Natural killer cell (primary cell): ENCODE measurements at regions not wholly inside any gene's neighbourhood (a gene's known extent, or its start where the extent isn't known, plus 50 kb on each side); places are given as distances from the start of the nearest gene placed in this dataset.
"Not testable (repeated sequence)": the region's sequence is repeated elsewhere in the genome, so short reads cannot be mapped to it uniquely, and the experiment has no call there.

ENCODE experiments used
- ATAC-seq, 3 donors: fragments of 150-1000 bp in 2 of 3; fragments of 200-7000 bp in 1 of 3; cut with Tn5 transposase; 1 replicate in 1 of 3; 2 replicates in 2 of 3; pipeline ENCODE4 v1.10.0; 2021; ENCODE audit warnings: mild to moderate bottlenecking in 2 of 3, moderate library complexity in 2 of 3
- DNase-seq, 2 donors: peaks; one replicate each; pipeline versions ENCODE4 v3.0.0 to v3.0.0-alpha.2; 2013 to 2021; ENCODE audit warnings: mixed read lengths in 1 of 2
- H3K27ac ChIP-seq: one replicate; pipeline ENCODE4 v1.5.1; 2013; ENCODE audit warnings: mild to moderate bottlenecking, low read length
- H3K27me3 ChIP-seq: one replicate; pipeline ENCODE4 v1.6.1; 2013; ENCODE audit warnings: low read length; ENCODE audit not compliant: control insufficient read depth, insufficient read depth
- H3K36me3 ChIP-seq: one replicate; pipeline ENCODE4 v1.6.1; 2013; ENCODE audit warnings: low read length; ENCODE audit not compliant: control insufficient read depth, insufficient read depth
- H3K4me1 ChIP-seq: one replicate; pipeline ENCODE4 v1.6.1; 2013; ENCODE audit warnings: low read length; ENCODE audit not compliant: control insufficient read depth, insufficient read depth
- H3K4me3 ChIP-seq: one replicate; pipeline ENCODE4 v1.5.1; 2013; ENCODE audit warnings: low read length
- H3K9me3 ChIP-seq: one replicate; pipeline ENCODE4 v1.6.1; 2013; ENCODE audit warnings: low read length; ENCODE audit not compliant: control insufficient read depth, insufficient read depth
- H3K27ac Mint-ChIP-seq, 2 donors: one replicate each; pipeline ENCODE4 v1.8.0; 2022; ENCODE audit warnings: mild to moderate bottlenecking in 2 of 2, mixed read lengths in 2 of 2, moderate library complexity in 1 of 2
- H3K27me3 Mint-ChIP-seq, 2 donors: one replicate each; pipeline ENCODE4 v1.8.0; 2022; ENCODE audit warnings: low read depth in 2 of 2, mixed read lengths in 2 of 2
- H3K36me3 Mint-ChIP-seq: one replicate; pipeline ENCODE4 v1.8.0; 2022; ENCODE audit warnings: mixed read lengths
- H3K4me1 Mint-ChIP-seq, 2 donors: one replicate each; pipeline ENCODE4 v1.8.0; 2022; ENCODE audit warnings: mixed read lengths in 2 of 2
- H3K4me3 Mint-ChIP-seq: one replicate; pipeline ENCODE4 v1.8.0; 2022; ENCODE audit warnings: mild to moderate bottlenecking, moderate library complexity, mixed read lengths
- H3K9me3 Mint-ChIP-seq, 2 donors: one replicate each; pipeline ENCODE4 v1.8.0; 2022; ENCODE audit warnings: mixed read lengths in 2 of 2
- WGBS: methylation state at CpG from one replicate; pipeline ENCODE4 v1.1.7; 2013; ENCODE audit warnings: missing lambda C conversion rate; ENCODE audit not compliant: insufficient coverage; 5-methylcytosine and 5-hydroxymethylcytosine counted together
- intact Hi-C: fragments of 100-400 bp; cut with micrococcal nuclease; formaldehyde crosslinking; loops from one replicate; pipeline ENCODE4 v1.14.2; 2022
- TF ChIP-seq, protein P1 (sequence below): fragments of 200-600 bp; IDR thresholded peaks from one replicate; pipeline ENCODE4 v1.8.0; 2022; ENCODE audit warnings: antibody characterized with exemption

DNA sequence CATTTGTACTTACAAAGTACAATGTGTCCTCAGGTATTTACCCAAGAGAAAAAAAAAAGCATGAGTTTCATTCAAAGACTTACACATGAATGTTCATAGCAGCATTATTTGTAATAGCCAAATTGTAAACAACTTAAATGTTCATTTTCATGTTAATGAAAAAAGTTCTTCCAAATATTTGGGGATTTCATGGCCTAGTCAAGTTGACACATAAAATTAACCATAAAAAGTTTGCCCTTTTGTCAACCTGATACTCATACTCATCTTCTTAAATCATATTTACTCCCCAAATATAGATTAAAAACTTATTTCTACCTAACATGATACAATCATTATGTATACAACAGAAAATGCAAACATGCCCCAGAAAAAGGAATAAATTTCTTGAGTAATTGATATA is 112.5 kb upstream of the EMCN start:
- H3K9me3 ChIP-seq = no peaks in the 10 kb centered on the region
- no peak for DNase-seq
- Mint-ChIP-seq H3K9me3 (peaks cover 0 to 5% of the 10 kb centered on the region in 2 donors), H3K27ac (no peak overlapping the region), H3K4me1 (no peaks in the 10 kb centered on the region), H3K27me3 (no peaks in the 10 kb centered on the region), H3K4me3 (no peak overlapping the region), H3K36me3 (peaks cover 9% of the 10 kb centered on the region)
- H3K27ac ChIP-seq = no peak overlapping the region
- no peak for ATAC-seq
- no peaks in the 10 kb centered on the region for H3K36me3 ChIP-seq
- no peak overlapping the region for H3K4me3 ChIP-seq
- H3K4me1 ChIP-seq = no peaks in the 10 kb centered on the region
- intact Hi-C loops = no loop called here
- TF ChIP-seq, protein P1, sequence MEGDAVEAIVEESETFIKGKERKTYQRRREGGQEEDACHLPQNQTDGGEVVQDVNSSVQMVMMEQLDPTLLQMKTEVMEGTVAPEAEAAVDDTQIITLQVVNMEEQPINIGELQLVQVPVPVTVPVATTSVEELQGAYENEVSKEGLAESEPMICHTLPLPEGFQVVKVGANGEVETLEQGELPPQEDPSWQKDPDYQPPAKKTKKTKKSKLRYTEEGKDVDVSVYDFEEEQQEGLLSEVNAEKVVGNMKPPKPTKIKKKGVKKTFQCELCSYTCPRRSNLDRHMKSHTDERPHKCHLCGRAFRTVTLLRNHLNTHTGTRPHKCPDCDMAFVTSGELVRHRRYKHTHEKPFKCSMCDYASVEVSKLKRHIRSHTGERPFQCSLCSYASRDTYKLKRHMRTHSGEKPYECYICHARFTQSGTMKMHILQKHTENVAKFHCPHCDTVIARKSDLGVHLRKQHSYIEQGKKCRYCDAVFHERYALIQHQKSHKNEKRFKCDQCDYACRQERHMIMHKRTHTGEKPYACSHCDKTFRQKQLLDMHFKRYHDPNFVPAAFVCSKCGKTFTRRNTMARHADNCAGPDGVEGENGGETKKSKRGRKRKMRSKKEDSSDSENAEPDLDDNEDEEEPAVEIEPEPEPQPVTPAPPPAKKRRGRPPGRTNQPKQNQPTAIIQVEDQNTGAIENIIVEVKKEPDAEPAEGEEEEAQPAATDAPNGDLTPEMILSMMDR = no peak
- no peaks in the 10 kb centered on the region for H3K27me3 ChIP-seq

DNA sequence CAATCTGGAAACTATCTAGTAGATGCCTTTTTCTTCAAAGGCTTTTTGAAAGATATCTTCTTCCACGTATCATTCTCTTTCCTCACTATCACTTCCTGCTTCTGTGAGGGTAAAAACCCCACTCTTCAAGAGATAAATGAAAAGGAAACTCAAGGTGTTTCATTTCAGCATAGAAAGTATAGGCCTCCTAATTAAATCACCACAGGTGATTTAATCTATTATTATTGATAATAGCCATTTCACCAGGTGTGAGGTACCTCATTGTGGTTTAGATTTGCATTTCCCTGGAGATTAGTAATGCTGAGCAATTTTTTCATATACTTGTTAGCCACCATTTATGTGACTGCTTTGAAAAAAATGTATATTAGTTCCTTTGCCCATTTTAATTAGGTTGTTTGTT is 92.0 kb upstream of the EMCN start:
- DNase-seq (peak in 1 of 2 donors; percentile 3), ATAC-seq (no peak)
- no peaks in the 10 kb centered on the region for H3K9me3 ChIP-seq
- H3K36me3 Mint-ChIP-seq = no peaks in the 10 kb centered on the region
- H3K4me3 Mint-ChIP-seq = no peak overlapping the region
- no peaks in the 10 kb centered on the region for H3K27me3 Mint-ChIP-seq
- no peaks in the 10 kb centered on the region for H3K9me3 Mint-ChIP-seq
- no peaks in the 10 kb centered on the region for H3K4me1 Mint-ChIP-seq
- no peaks in the 10 kb centered on the region for H3K36me3 ChIP-seq
- H3K27me3 ChIP-seq = no peaks in the 10 kb centered on the region
- H3K4me3 ChIP-seq = no peak overlapping the region
- intact Hi-C loops = no loop called here
- H3K27ac Mint-ChIP-seq = no peak overlapping the region
- TF ChIP-seq, protein P1 = no peak
- H3K27ac ChIP-seq = no peak overlapping the region
- WGBS = no CpG with 5 or more reads among the region's 1 CpG
- no peaks in the 10 kb centered on the region for H3K4me1 ChIP-seq

DNA sequence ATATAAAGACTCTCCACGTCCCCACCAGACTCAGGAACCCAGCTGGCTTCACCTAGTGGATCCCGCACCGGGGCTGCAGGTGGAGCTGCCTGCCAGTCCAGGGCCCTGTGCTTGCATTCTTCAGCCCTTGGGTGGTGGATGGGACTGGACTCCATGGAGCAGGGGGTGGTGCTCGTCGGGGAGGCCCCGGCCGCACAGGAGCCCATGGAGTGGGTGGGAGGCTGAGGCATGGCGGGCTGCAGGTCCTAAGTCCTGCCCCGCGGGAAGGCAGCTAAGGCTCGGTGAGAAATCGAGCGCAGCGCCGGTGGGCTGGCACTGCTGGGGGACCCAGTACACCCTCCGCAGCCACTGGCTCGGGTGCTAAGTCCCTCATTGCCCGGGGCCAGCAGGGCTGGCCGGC is 90.8 kb upstream of the EMCN start:
- not testable (repeated sequence) for H3K36me3 Mint-ChIP-seq

DNA sequence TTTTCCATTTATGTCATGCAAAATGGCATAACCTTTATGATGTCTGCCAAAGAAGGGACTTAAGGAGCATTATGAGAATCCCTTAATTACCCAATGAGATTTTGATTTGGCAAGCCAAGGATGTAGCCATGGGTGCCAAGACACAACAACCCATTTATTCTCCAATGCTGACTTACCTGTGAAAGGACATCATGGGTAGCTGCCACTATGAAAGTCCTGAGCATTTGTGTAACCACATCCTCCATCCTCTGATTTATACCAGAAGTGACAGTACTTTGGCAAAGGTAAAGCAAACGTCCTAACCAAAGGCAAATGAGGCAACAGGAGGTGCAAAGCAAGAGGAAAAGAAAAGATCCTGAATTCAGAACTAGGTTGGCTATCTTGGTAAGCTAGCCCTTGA is 87.3 kb upstream of the EMCN start:
- DNase-seq (no peak), ATAC-seq (no peak)
- H3K36me3 Mint-ChIP-seq = no peaks in the 10 kb centered on the region
- TF ChIP-seq, protein P1 = no peak
- H3K4me3 Mint-ChIP-seq = no peak overlapping the region
- no peak overlapping the region for H3K27ac ChIP-seq
- no peaks in the 10 kb centered on the region for H3K36me3 ChIP-seq
- 15% methylated on average over 1 of the region's 1 CpG for WGBS
- H3K27ac Mint-ChIP-seq = no peak overlapping the region
- no peaks in the 10 kb centered on the region for H3K27me3 ChIP-seq
- H3K9me3 Mint-ChIP-seq = peaks cover 0 to 2% of the 10 kb centered on the region in 2 donors
- H3K9me3 ChIP-seq = no peaks in the 10 kb centered on the region
- peaks cover 0 to 7% of the 10 kb centered on the region in 2 donors for H3K27me3 Mint-ChIP-seq
- intact Hi-C loops = no loop called here
- H3K4me1 ChIP-seq = no peaks in the 10 kb centered on the region
- H3K4me1 Mint-ChIP-seq = no peaks in the 10 kb centered on the region
- H3K4me3 ChIP-seq = no peak overlapping the region

More for the DNA sequence above, 90.8 kb upstream of the EMCN start:
- intact Hi-C loops, H3K4me3 Mint-ChIP-seq, H3K27ac ChIP-seq, H3K27me3 Mint-ChIP-seq, H3K27ac Mint-ChIP-seq, H3K4me1 ChIP-seq, H3K4me3 ChIP-seq, H3K36me3 ChIP-seq, H3K4me1 Mint-ChIP-seq, ATAC-seq, H3K9me3 Mint-ChIP-seq, H3K9me3 ChIP-seq, DNase-seq, H3K27me3 ChIP-seq: not testable (repeated sequence)
- 80% methylated on average over 18 of the region's 19 CpGs for WGBS
